HepG2 (cell line): ENCODE measurements at regions not wholly inside any gene's neighbourhood (a gene's known extent, or its start where the extent isn't known, plus 50 kb on each side); places are given as distances from the start of the nearest gene placed in this dataset.

Experiments
- ATAC-seq: fragments of 200-7000 bp; cut with Tn5 transposase; 3 replicates; pipeline ENCODE4 v1.9.1; 2020; ENCODE audit warnings: mild to moderate bottlenecking, moderate library complexity
- BruUV-seq: library from RNA; stranded (reverse); fragments of 400-500 nt; replicated peaks from 2 replicates; lab custom pipeline; 2021; lab: Mats Ljungman, UMichigan
- CTCF ChIA-PET: fragments of 300-600 bp; formaldehyde crosslinking; extraction: SDS; loops from one replicate; lab custom pipeline; 2021; ENCODE audit warnings: low total read pairs, inconsistent platforms, low intra/inter-chr PET ratio; lab: Yijun Ruan, JAX
- POLR2A ChIA-PET: fragments of 350-600 bp; sonication (Branson Sonifier 250); formaldehyde crosslinking; loops from one replicate; lab custom pipeline; 2020; ENCODE audit warnings: antibody characterized with exemption, inconsistent platforms; lab: Yijun Ruan, JAX
- DNase-seq: peaks from one replicate; pipeline ENCODE4 v3.0.0-alpha.2; 2015; ENCODE audit warnings: low spot score
- FAIRE-seq: peaks from 3 replicates; lab custom pipeline; 2011; peaks lifted over from hg19 to GRCh38; lab: Jason Lieb, UNC
- H2AFZ ChIP-seq: one replicate; pipeline ENCODE4 v1.6.1; 2011; ENCODE audit warnings: low read length, inconsistent platforms
- H3K27ac ChIP-seq: fragments of 300-600 bp; 3 replicates; pipeline ENCODE4 v1.8.0; 2011; ENCODE audit warnings: mixed run types, mild to moderate bottlenecking, mixed read lengths, low read length, inconsistent platforms; ENCODE audit not compliant: insufficient read depth; ENCODE audit errors: extremely low read length
- H3K27me3 ChIP-seq, 2 experiments: fragments of 200-600 bp in 1 of 2; 2 replicates in 1 of 2; 3 replicates in 1 of 2; pipeline versions ENCODE4 v1.6.0 to v1.8.0; 2011; ENCODE audit warnings: low read length in 2 of 2, mild to moderate bottlenecking in 2 of 2, moderate library complexity in 2 of 2, inconsistent platforms in 1 of 2; ENCODE audit not compliant: insufficient read depth in 2 of 2, control insufficient read depth in 1 of 2
- H3K36me3 ChIP-seq, 2 experiments: fragments of 200-600 bp in 1 of 2; replicated peaks in 1 of 2; 2 replicates in 1 of 2; 3 replicates in 1 of 2; pipeline versions ENCODE4 v1.5.1 to v1.8.0; 2011; ENCODE audit warnings: low read length in 2 of 2, inconsistent platforms in 1 of 2; ENCODE audit not compliant: insufficient read depth in 2 of 2, control insufficient read depth in 1 of 2
- H3K4me1 ChIP-seq: 2 replicates; pipeline ENCODE4 v1.5.1; 2012; ENCODE audit warnings: low read length, inconsistent platforms; ENCODE audit not compliant: insufficient read depth
- H3K4me2 ChIP-seq: 2 replicates; pipeline ENCODE4 v1.6.0; 2011; ENCODE audit warnings: low read depth, low read length, inconsistent platforms
- H3K4me3 ChIP-seq, 3 experiments: fragments of 200-600 bp in 1 of 3; sonication (generic), shearing (Covaris generic) in 1 of 3; replicated peaks in 1 of 3; 2 replicates each; pipeline ENCODE4 v1.5.1; 2011 to 2016; ENCODE audit warnings: low read length in 3 of 3, inconsistent platforms in 2 of 3, low read depth in 2 of 3, mild to moderate bottlenecking in 2 of 3, control low read depth in 1 of 3, mixed read lengths in 1 of 3; ENCODE audit not compliant: insufficient read depth in 1 of 3
- H3K79me2 ChIP-seq: one replicate; pipeline ENCODE4 v1.6.1; 2011; ENCODE audit warnings: low read length, inconsistent platforms; ENCODE audit not compliant: insufficient read depth
- H3K9ac ChIP-seq: 2 replicates; pipeline ENCODE4 v1.6.0; 2011; ENCODE audit warnings: mild to moderate bottlenecking, low read depth, low read length, inconsistent platforms; ENCODE audit not compliant: insufficient read depth
- H3K9me3 ChIP-seq: 2 replicates; pipeline ENCODE4 v1.5.1; 2012; ENCODE audit warnings: mild to moderate bottlenecking, low read length
- H4K20me1 ChIP-seq: 2 replicates; pipeline ENCODE4 v1.6.0; 2011; ENCODE audit warnings: inconsistent platforms, mild to moderate bottlenecking, low read length, moderate library complexity; ENCODE audit not compliant: insufficient read depth
- ELF1 ChIP-seq: sonication (generic); formaldehyde crosslinking; IDR thresholded peaks from 2 replicates; pipeline ENCODE4 v1.4.0; 2020; ENCODE audit warnings: missing genetic modification reagents
- FOSL2 ChIP-seq: sonication (generic); formaldehyde crosslinking; IDR thresholded peaks from 2 replicates; pipeline ENCODE4 v1.4.0; 2020; ENCODE audit warnings: missing genetic modification reagents
- FOXM1 ChIP-seq: sonication (generic); formaldehyde crosslinking; IDR thresholded peaks from 2 replicates; pipeline ENCODE4 v1.5.0; 2020; ENCODE audit warnings: missing genetic modification reagents
- FOXP4 ChIP-seq: sonication (generic); formaldehyde crosslinking; IDR thresholded peaks from 2 replicates; pipeline ENCODE4 v1.4.0; 2020; ENCODE audit warnings: missing genetic modification reagents
- IKZF1 ChIP-seq: fragments of 450-650 bp; IDR thresholded peaks from 2 replicates; pipeline ENCODE4 v1.7.1; 2016
- MAF1 ChIP-seq: sonication (generic); formaldehyde crosslinking; IDR thresholded peaks from 2 replicates; pipeline ENCODE4 v1.5.0; 2020; ENCODE audit warnings: missing genetic modification reagents, borderline replicate concordance
- MED1 ChIP-seq: sonication (generic); formaldehyde crosslinking; IDR thresholded peaks from 2 replicates; pipeline ENCODE4 v1.4.0; 2020; ENCODE audit warnings: missing genetic modification reagents
- NCOA1 ChIP-seq: sonication (generic); formaldehyde crosslinking; IDR thresholded peaks from 2 replicates; pipeline ENCODE4 v1.9.0; 2021; ENCODE audit warnings: missing genetic modification reagents
- NCOA2 ChIP-seq: sonication (generic); formaldehyde crosslinking; IDR thresholded peaks from 2 replicates; pipeline ENCODE4 v1.8.0; 2022; ENCODE audit warnings: inconsistent platforms
- PCBP2 ChIP-seq: fragments of 200-400 bp; formaldehyde crosslinking; optimal IDR thresholded peaks from 2 replicates; pipeline ENCODE3; 2018; ENCODE audit warnings: low read length, low read depth; ENCODE audit not compliant: poor library complexity, severe bottlenecking
- RARG ChIP-seq: sonication (generic); formaldehyde crosslinking; IDR thresholded peaks from 2 replicates; pipeline ENCODE4 v1.4.0; 2020; ENCODE audit warnings: low read depth, mild to moderate bottlenecking, missing genetic modification reagents
- SAP130 ChIP-seq: IDR thresholded peaks from 2 replicates; pipeline ENCODE4 v1.6.1; 2016; ENCODE audit warnings: low read depth
- TARDBP ChIP-seq: sonication (generic); formaldehyde crosslinking; IDR thresholded peaks from 2 replicates; pipeline ENCODE4 v1.8.0; 2022; ENCODE audit warnings: mild to moderate bottlenecking, missing genetic modification reagents
- TCF12 ChIP-seq, 2 experiments: fragments of 450-650 bp in 1 of 2; sonication (generic) in 1 of 2; formaldehyde crosslinking in 1 of 2; IDR thresholded peaks; 2 replicates each; pipeline versions ENCODE4 v1.6.1 to v1.8.0; 2017 to 2022; ENCODE audit warnings: antibody characterized with exemption in 1 of 2, mild to moderate bottlenecking in 1 of 2, missing genetic modification reagents in 1 of 2, moderate library complexity in 1 of 2
- TFE3 ChIP-seq: IDR thresholded peaks from 2 replicates; pipeline ENCODE4 v1.6.1; 2016
- USF2 ChIP-seq, 2 experiments: sonication (generic) in 1 of 2; formaldehyde crosslinking in 1 of 2; IDR thresholded peaks; 2 replicates each; pipeline versions ENCODE4 v1.5.1 to v1.6.1; 2011 to 2020; ENCODE audit warnings: borderline replicate concordance in 1 of 2, low read depth in 1 of 2, low read length in 1 of 2, mild to moderate bottlenecking in 1 of 2, missing genetic modification reagents in 1 of 2, moderate library complexity in 1 of 2
- ZNF12 ChIP-seq: sonication (generic); formaldehyde crosslinking; IDR thresholded peaks from 2 replicates; pipeline ENCODE4 v1.5.0; 2020; ENCODE audit warnings: missing genetic modification reagents
- ZNF264 ChIP-seq: sonication (generic); formaldehyde crosslinking; IDR thresholded peaks from 2 replicates; pipeline ENCODE4 v1.4.0; 2020; ENCODE audit warnings: missing genetic modification reagents
- ZNF33A ChIP-seq: sonication (generic); formaldehyde crosslinking; IDR thresholded peaks from 2 replicates; pipeline ENCODE4 v1.5.1; 2020; ENCODE audit warnings: missing genetic modification reagents, mild to moderate bottlenecking, moderate library complexity, borderline replicate concordance
- WGBS: methylation state at CpG from one replicate; pipeline ENCODE4 v1.1.6; 2017; ENCODE audit warnings: low lambda C conversion rate; 5-methylcytosine and 5-hydroxymethylcytosine counted together
- in situ Hi-C: cut with HindIII; loops from 2 replicates; pipeline ENCODE4 v1.10.0; 2017; ENCODE audit warnings: low pct_unique_long_range_greater_than_20kb; ENCODE audit not compliant: extremely low pct_ligation_motif_present
- intact Hi-C: fragments of 100-400 bp; cut with micrococcal nuclease; formaldehyde crosslinking; loops from one replicate; pipeline ENCODE4 v1.10.0; 2022; ENCODE audit not compliant: unreplicated experiment

- TF ChIP-seq IKZF1 = no peak
- no peak for TF ChIP-seq NCOA1 (CRISPR knock-in tag)
- TF ChIP-seq TFE3 = no peak
- TF ChIP-seq TCF12 (IDR thresholded peaks at IDR 0.05) = no peak
- no peak for TF ChIP-seq TCF12 (CRISPR knock-in tag; IDR thresholded peaks at IDR 0.05)
- TF ChIP-seq FOXM1 (CRISPR knock-in tag) = no peak
- TF ChIP-seq ZNF12 (CRISPR knock-in tag) = no peak
- TF ChIP-seq SAP130 = no peak
- TF ChIP-seq FOXP4 = no peak
- TF ChIP-seq ZNF33A (CRISPR knock-in tag) = no peak
- TF ChIP-seq MAF1 = no peak
- no peak for TF ChIP-seq NCOA2
- TF ChIP-seq TARDBP (CRISPR knock-in tag) = no peak
- no peak for TF ChIP-seq FOSL2 (CRISPR knock-in tag)
- TF ChIP-seq ZNF264 (CRISPR knock-in tag) = no peak
- no peak for TF ChIP-seq USF2 (IDR thresholded peaks at IDR 0.05; ENCODE audit: low read depth, low read length)
- TF ChIP-seq USF2 (CRISPR knock-in tag; IDR thresholded peaks at IDR 0.05; ENCODE audit: borderline replicate concordance) = no peak
- no peak for TF ChIP-seq MED1 (CRISPR knock-in tag)
- no peak for TF ChIP-seq PCBP2
- no peak for TF ChIP-seq RARG (CRISPR knock-in tag)
- no peak for TF ChIP-seq ELF1 (CRISPR knock-in tag)
- TF ChIP-seq, all 625 proteins: peak for 0
- no peak for DNase-seq
- WGBS = 10% methylated on average over 5 of the region's 6 CpGs
- H2AFZ ChIP-seq = no peak overlapping the region
- in situ Hi-C loops = no loop called here
- H3K4me2 ChIP-seq = peak overlapping the region; percentile 39; the same call in 1 of the 2 replicates
- no peaks in the 10 kb centered on the region for H3K9me3 ChIP-seq
- no TSS peak for BruUV-seq
- H3K36me3 ChIP-seq = no peaks in the 10 kb centered on the region
- no peak overlapping the region; a peak in 1 of 6 replicates for H3K4me3 ChIP-seq
- H3K27me3 ChIP-seq = no peaks in the 10 kb centered on the region
- H3K79me2 ChIP-seq = no peaks in the 10 kb centered on the region
- CTCF ChIA-PET = no interaction called here
- intact Hi-C loops = no loop called here
- 0 out of 2 replicates have a peak, but pooled peaks cover 9% of the 10 kb centered on the region for H3K4me1 ChIP-seq
- no peak for FAIRE-seq
- H4K20me1 ChIP-seq = no peaks in the 10 kb centered on the region
- peak; percentile 77 for ATAC-seq
- POLR2A ChIA-PET = no interaction called here
- no peak overlapping the region for H3K27ac ChIP-seq
- no peak overlapping the region for H3K9ac ChIP-seq
These were observed 141.6 kb upstream of the ARHGEF26 start for GRCh38 chr3:153979418-153980251.
